Posterior cingulate gyrus (tissue), 11 donors: ENCODE measurements at regions not wholly inside any gene's neighbourhood (a gene's known extent, or its start where the extent isn't known, plus 50 kb on each side); places are given as distances from the start of the nearest gene placed in this dataset.
"Not testable (repeated sequence)": the region's sequence is repeated elsewhere in the genome, so short reads cannot be mapped to it uniquely, and the experiment has no call there.

Experiments used
- DNase-seq, 10 donors: peaks; one replicate each; pipeline versions ENCODE4 v3.0.0 to v3.0.0-alpha.2; 2020 to 2021; ENCODE audit warnings: mixed read lengths in 3 of 10
- intact Hi-C: fragments of 100-400 bp; cut with DNase I; formaldehyde crosslinking; loops from one replicate; pipeline ENCODE4 v1.15.1; 2023

DNA sequence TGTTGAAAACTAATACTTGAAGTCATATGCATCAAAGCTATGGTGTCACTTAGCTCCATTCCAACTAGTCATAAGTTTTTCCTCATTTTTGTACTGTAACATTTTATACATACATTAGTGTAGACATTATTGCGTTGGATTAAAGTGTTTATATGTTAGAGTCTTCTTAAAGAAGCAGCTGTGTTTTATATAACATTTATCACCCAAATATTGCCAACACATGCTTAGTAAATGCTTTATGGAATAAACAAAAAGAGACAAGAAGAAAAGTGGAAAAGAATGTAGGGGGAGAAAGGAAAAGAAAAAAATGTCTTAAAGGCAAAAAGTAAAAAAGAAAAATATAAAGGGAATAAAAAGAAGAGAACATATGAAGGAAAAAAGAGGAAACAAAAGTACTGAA is 1314.3 kb upstream of the CELF4 start:
- DNase-seq: no peak
- intact Hi-C loops: no loop called here

GRCh38 chr18:38872342-38872741 is 1306.7 kb upstream of the CELF4 start:
- intact Hi-C loops: no loop called here
- no peak for DNase-seq

- no peak for DNase-seq
- intact Hi-C loops: no loop called here
Measured at GRCh38 chr18:38868757-38869156, 1303.2 kb upstream of the CELF4 start.

DNA sequence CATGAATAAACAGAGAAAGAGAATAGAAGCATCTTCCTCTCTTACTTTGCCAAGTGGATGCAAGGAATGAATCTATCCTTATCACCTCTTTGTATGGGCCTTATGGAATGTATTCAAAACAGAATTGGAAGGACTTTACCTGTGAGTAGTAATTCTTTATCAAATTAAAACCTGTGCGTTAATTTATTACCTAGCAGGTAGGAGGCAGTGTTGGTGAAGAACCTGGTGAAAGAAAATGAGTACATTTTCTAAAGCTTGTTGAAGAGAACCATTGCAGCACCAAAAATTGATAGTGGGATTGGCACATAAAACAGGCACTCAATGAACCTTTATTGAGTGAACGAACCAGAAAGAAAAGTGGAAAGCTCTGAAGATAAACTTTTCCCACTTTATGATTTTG is 1302.1 kb upstream of the CELF4 start:
- intact Hi-C loops: no loop called here
- DNase-seq: no peak

DNA sequence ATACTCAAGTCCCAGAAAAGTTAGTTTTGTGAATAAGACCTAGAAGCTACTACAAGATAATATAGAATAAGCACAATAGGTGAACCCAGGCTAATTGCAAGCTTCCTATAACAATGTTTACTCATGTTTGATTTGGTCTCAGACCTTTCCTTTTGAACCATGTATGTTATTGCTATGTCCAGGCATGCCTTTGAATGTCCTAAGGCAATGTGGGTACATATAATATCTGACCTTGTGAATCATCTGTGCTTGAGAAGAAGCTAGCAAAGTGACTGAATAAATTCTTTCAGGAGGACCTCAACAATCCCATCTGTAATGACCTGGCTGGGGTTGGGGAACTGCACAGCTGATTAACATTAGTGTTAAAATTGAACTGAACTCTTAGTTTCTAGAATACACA is 1285.9 kb upstream of the CELF4 start:
- intact Hi-C loops: no loop called here
- no peak for DNase-seq

DNA sequence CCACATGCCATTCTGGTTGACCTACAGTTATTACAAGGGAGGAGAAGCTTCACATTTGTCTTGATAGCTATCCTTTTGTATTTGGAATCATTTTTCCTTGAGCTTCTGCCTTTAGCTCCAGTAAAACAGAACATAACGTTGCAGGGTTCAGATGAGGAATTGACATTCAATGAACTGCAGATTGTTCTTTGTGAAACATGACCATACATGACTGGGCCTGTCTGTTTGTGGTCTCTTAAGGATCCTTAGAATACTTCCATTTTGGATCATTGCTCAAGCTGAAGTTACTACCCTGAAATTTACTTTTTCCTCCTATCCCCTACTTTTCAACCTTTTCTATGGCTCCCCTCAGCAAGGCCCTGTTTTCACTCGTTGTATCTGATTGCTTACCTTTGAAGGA is 1281.7 kb upstream of the CELF4 start:
- no peak for DNase-seq
- intact Hi-C loops: no loop called here

DNA sequence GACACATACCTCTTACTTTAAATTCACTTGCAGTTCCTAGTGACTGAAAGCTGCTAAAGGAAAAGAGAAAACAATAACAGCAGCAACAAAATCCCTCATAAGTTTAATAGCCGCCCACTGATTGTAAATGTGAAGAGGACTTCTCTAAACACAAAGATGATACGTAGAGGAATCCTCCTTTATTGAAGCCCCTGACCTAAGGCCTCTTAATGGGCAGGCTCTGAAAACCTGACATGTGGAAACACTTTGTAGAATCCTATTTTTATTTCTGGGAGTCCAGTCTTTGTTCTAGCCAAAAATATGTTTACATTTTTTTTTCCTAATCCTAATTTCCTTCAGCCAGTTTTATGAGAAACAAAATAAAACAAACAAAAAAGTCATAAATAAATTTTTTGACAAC is 1277.7 kb upstream of the CELF4 start:
- DNase-seq: no peak
- intact Hi-C loops: no loop called here

DNA sequence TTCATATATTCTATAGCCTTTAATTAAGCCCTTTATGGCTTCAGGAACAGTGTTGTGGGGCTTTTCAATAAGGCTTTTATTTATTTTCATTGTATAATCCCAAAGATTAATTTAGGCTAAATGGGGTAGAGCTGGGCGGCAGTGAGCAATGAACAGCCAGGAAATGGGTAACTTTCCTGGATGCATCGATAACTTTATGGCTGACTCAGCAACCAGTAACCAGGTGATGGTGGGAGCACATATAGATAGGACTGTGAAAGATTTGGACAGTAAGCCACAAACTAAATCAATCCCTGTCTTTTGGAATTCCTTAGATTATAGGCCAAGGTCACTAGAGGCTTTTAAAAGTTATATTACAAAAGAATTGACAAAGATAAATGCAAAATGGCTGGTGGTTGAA is 1260.6 kb upstream of the CELF4 start:
- intact Hi-C loops: no loop called here
- no peak for DNase-seq

DNA sequence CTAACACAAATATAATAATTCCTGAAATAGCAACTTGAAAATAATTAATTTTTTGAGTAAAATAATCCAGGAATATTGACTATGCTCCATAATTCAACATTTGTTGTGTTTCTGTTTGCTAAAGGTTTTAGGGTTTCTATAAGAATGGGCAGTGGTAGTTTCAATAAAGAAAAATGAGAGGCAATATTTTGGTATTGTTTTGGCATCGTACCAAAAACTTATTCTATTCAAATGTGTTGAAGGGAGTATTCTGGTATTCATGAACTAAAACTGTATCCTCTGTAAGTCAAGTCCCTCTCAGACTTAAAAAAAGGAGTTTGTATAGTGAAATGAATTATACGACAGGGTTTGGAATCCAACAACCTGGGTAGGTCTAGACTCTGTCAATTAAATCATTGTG is 1245.6 kb upstream of the CELF4 start:
- no peak for DNase-seq
- intact Hi-C loops: no loop called here

DNA sequence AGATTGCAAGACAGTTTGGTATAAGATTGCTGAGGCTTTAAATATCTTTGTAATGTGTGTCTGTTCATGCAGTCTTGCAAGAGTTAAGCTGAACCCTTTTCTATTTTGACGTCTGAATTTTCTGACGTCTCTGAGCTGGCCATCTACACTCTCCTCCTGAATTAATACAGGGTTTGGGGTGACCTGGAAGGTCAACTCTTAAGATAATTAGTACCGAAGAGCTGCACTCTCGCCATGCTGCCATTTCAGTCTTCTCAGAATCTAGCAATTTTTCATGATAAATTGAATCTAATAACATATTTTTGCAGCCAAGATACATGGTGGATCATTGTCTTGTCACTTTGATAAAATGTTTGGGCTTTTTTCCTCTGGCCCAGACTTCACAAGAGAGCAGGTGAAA is 1245.2 kb upstream of the CELF4 start:
- no peak for DNase-seq
- intact Hi-C loops: no loop called here

- intact Hi-C loops: no loop called here
- no peak for DNase-seq
Measured at GRCh38 chr18:38807915-38808314, 1242.3 kb upstream of the CELF4 start.

GRCh38 chr18:38805256-38805655 is 1239.7 kb upstream of the CELF4 start:
- intact Hi-C loops: no loop called here
- DNase-seq: no peak

GRCh38 chr18:38801640-38802039 is 1236.0 kb upstream of the CELF4 start:
- no peak for DNase-seq
- intact Hi-C loops: no loop called here

- no peak for DNase-seq
- intact Hi-C loops: no loop called here
Measured at GRCh38 chr18:38796762-38797161, 1231.2 kb upstream of the CELF4 start.

GRCh38 chr18:38792731-38793130 is 1227.1 kb upstream of the CELF4 start:
- DNase-seq: no peak
- intact Hi-C loops: no loop called here

DNA sequence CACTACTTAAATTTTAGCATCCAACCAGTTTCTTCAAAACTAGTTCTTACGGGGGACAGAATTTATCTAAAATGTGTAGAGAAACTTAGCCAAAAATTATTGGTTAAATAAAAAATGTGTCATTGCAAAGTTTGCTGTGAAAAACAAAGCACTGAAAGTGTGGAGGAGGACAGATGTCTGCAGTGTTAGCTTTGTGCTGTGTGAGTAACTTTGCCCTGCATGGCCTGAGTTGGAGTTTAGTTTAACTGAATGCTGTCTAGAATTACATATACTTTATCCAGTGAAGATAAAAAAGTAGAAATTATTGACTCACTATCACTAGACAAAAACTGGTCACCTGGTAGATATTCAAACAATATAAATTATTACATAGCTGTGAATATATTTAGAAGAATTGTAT is 1225.2 kb upstream of the CELF4 start:
- DNase-seq: no peak
- intact Hi-C loops: no loop called here

GRCh38 chr18:38790303-38790702 is 1224.7 kb upstream of the CELF4 start:
- no peak for DNase-seq
- intact Hi-C loops: no loop called here

DNA sequence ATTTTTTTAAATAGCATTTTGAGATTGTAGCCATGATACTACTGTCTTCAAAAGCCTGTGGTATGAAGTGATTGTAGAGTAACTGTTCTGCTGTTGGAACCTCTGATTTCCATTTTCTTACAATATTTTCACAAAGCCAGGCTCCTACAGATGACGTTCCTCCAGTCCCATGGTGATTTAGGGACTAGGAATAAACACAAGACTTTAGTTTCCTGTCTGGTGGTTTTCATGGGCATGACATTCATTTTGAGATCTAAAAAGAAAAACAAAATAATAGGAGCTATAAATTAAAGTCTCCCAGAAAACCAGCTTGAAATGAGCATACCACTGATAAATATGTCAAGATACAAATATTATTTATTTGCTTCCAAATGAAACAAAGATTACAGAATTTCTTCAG is 1223.5 kb upstream of the CELF4 start:
- DNase-seq: no peak
- intact Hi-C loops: no loop called here

- no peak for DNase-seq
- intact Hi-C loops: no loop called here
Measured at GRCh38 chr18:38786906-38787305, 1221.3 kb upstream of the CELF4 start.

- DNase-seq, intact Hi-C loops: not testable (repeated sequence)
Measured at GRCh38 chr18:38771620-38772019, 1206.0 kb upstream of the CELF4 start.

GRCh38 chr18:38768504-38768903 is 1202.9 kb upstream of the CELF4 start:
- intact Hi-C loops: no loop called here
- no peak for DNase-seq

DNA sequence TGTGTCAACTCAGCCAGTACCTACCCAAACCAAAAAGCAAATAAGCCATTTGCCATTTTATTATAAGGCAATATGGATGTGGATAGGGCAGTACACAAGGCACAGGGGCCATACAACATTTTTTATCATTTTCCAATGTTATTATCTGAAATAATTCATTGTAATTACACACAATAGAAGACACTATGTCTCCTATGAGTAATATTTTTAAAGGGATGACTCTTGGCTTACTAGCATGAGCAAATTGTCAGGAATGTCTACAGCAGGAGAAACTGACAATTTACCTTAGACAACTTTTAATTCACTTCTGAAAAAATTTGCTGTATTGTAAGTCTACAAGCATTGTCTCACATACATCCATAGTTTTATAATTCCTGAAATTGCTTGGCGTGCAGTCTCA is 1193.9 kb upstream of the CELF4 start:
- DNase-seq: no peak
- intact Hi-C loops: no loop called here

GRCh38 chr18:38756436-38756835 is 1190.8 kb upstream of the CELF4 start:
- DNase-seq: no peak
- intact Hi-C loops: no loop called here

- intact Hi-C loops: no loop called here
- no peak for DNase-seq
Measured at GRCh38 chr18:38752430-38752829, 1186.8 kb upstream of the CELF4 start.
